Sigmoid colon (tissue), 6 donors: ENCODE measurements at regions not wholly inside any gene's neighbourhood (a gene's known extent, or its start where the extent isn't known, plus 50 kb on each side); places are given as distances from the start of the nearest gene placed in this dataset.
"Not testable (repeated sequence)": the region's sequence is repeated elsewhere in the genome, so short reads cannot be mapped to it uniquely, and the experiment has no call there.

Experiments
- DNase-seq: peaks from one replicate; pipeline ENCODE4 v3.0.0-alpha.2; 2019
- H3K27ac ChIP-seq, 4 donors: fragments of 200-600 bp; sonication (generic); one replicate each; pipeline ENCODE4 v1.5.1; 2016 to 2019; ENCODE audit warnings: mild to moderate bottlenecking in 1 of 4
- H3K27me3 ChIP-seq, 3 donors: fragments of 200-600 bp; sonication (generic); one replicate each; pipeline ENCODE4 v1.5.1; 2019; ENCODE audit warnings: mild to moderate bottlenecking in 1 of 3
- H3K36me3 ChIP-seq, 4 donors: fragments of 200-600 bp; sonication (generic); one replicate each; pipeline ENCODE4 v1.5.1; 2016 to 2019
- H3K4me1 ChIP-seq, 4 donors: fragments of 200-600 bp; sonication (generic); one replicate each; pipeline ENCODE4 v1.5.1; 2017 to 2019
- H3K4me3 ChIP-seq, 4 donors: fragments of 200-600 bp; sonication (generic); one replicate each; pipeline ENCODE4 v1.5.1; 2017 to 2019; ENCODE audit warnings: mild to moderate bottlenecking in 2 of 4, moderate library complexity in 1 of 4
- H3K9me3 ChIP-seq, 4 donors: fragments of 200-600 bp in 3 of 4; sonication (generic) in 3 of 4; one replicate each; pipeline versions ENCODE4 v1.5.1 to v1.6.1; 2013 to 2019
- CTCF ChIP-seq, 4 experiments: fragments of 450-650 bp in 3 of 4; fragments of 200-600 bp in 1 of 4; IDR thresholded peaks; one replicate each; pipeline ENCODE4 v1.5.1; 2016 to 2019; ENCODE audit warnings: antibody characterized with exemption in 4 of 4, mild to moderate bottlenecking in 3 of 4, moderate library complexity in 2 of 4
- EP300 ChIP-seq, 4 donors: sonication (generic); formaldehyde crosslinking; IDR thresholded peaks; one replicate each; pipeline ENCODE4 v1.6.1; 2017; ENCODE audit warnings: antibody characterized with exemption in 4 of 4
- POLR2A ChIP-seq, 2 donors: fragments of 450-650 bp; IDR thresholded peaks; one replicate each; pipeline ENCODE4 v1.6.1; 2016; ENCODE audit warnings: antibody characterized with exemption in 2 of 2, mild to moderate bottlenecking in 2 of 2, moderate library complexity in 2 of 2
- POLR2AphosphoS5 ChIP-seq, 4 donors: sonication (generic); formaldehyde crosslinking; IDR thresholded peaks; one replicate each; pipeline ENCODE4 v1.6.1; 2017; ENCODE audit warnings: antibody characterized with exemption in 4 of 4
- WGBS, 2 donors: extraction: QIAGEN DNeasy Blood & Tissue Kit; methylation state at CpG; one replicate each; pipeline ENCODE4 v1.1.7; 2013; 5-methylcytosine and 5-hydroxymethylcytosine counted together
- intact Hi-C: fragments of 100-400 bp; cut with DNase I; formaldehyde crosslinking; loops from one replicate; pipeline ENCODE4 v1.15.1; 2023
- donor health status: healthy with polysubstance abuse.
- donor health status: healthy.

GRCh38 chr7:94792241-94792640, 115.2 kb upstream of the PPP1R9A start:
- no peak overlapping the region for H3K4me3 ChIP-seq
- 86 to 91% methylated on average over 2 of the region's 2 CpGs for WGBS, 2 donors
- H3K9me3 ChIP-seq = no peaks in the 10 kb centered on the region
- intact Hi-C loops = no loop called here
- TF ChIP-seq POLR2A (IDR thresholded peaks at IDR 0.05) = no peak
- TF ChIP-seq POLR2AphosphoS5 (IDR thresholded peaks at IDR 0.05) = no peak
- no peak for TF ChIP-seq CTCF (IDR thresholded peaks at IDR 0.05)
- no peak for TF ChIP-seq EP300 (IDR thresholded peaks at IDR 0.05)
- H3K27me3 ChIP-seq = no peaks in the 10 kb centered on the region
- H3K4me1 ChIP-seq = peaks cover 0 to 10% (median 0%) of the 10 kb centered on the region in 4 donors
- no peak overlapping the region for H3K27ac ChIP-seq
- DNase-seq = no peak
- no peaks in the 10 kb centered on the region for H3K36me3 ChIP-seq

GRCh38 chr7:94797404-94797803, 110.0 kb upstream of the PPP1R9A start:
- H3K27me3 ChIP-seq, H3K9me3 ChIP-seq, intact Hi-C loops, H3K27ac ChIP-seq, H3K4me3 ChIP-seq, H3K36me3 ChIP-seq, H3K4me1 ChIP-seq, DNase-seq: not testable (repeated sequence)
- 92 to 95% methylated on average over 6 of the region's 6 CpGs for WGBS, 2 donors

GRCh38 chr7:94803821-94804220, 103.6 kb upstream of the PPP1R9A start:
- WGBS, 2 donors = 89 to 91% methylated on average over 2 of the region's 2 CpGs
- no peak overlapping the region for H3K4me3 ChIP-seq
- no peak for TF ChIP-seq CTCF (IDR thresholded peaks at IDR 0.05)
- no peak for TF ChIP-seq POLR2AphosphoS5 (IDR thresholded peaks at IDR 0.05)
- no peak for TF ChIP-seq EP300 (IDR thresholded peaks at IDR 0.05)
- no peak for TF ChIP-seq POLR2A (IDR thresholded peaks at IDR 0.05)
- H3K4me1 ChIP-seq = no peaks in the 10 kb centered on the region
- no peaks in the 10 kb centered on the region for H3K36me3 ChIP-seq
- no peaks in the 10 kb centered on the region for H3K27me3 ChIP-seq
- DNase-seq = no peak
- intact Hi-C loops = no loop called here
- H3K27ac ChIP-seq = no peak overlapping the region
- H3K9me3 ChIP-seq = no peaks in the 10 kb centered on the region

GRCh38 chr7:94808673-94809072, 98.7 kb upstream of the PPP1R9A start:
- intact Hi-C loops, H3K4me3 ChIP-seq, H3K36me3 ChIP-seq, H3K4me1 ChIP-seq, DNase-seq, H3K9me3 ChIP-seq, H3K27me3 ChIP-seq, H3K27ac ChIP-seq: not testable (repeated sequence)
- 84 to 98% methylated on average over 1 of the region's 1 CpG for WGBS, 2 donors

- H3K36me3 ChIP-seq = no peaks in the 10 kb centered on the region
- H3K27me3 ChIP-seq = no peaks in the 10 kb centered on the region
- no peak for DNase-seq
- intact Hi-C loops = no loop called here
- no peak overlapping the region for H3K4me3 ChIP-seq
- WGBS, 2 donors = 82 to 86% methylated on average over 3 of the region's 3 CpGs
- no peak for TF ChIP-seq POLR2A (IDR thresholded peaks at IDR 0.05)
- no peak for TF ChIP-seq CTCF (IDR thresholded peaks at IDR 0.05)
- TF ChIP-seq EP300 (IDR thresholded peaks at IDR 0.05) = no peak
- TF ChIP-seq POLR2AphosphoS5 (IDR thresholded peaks at IDR 0.05) = no peak
- no peaks in the 10 kb centered on the region for H3K4me1 ChIP-seq
- H3K9me3 ChIP-seq = no peaks in the 10 kb centered on the region
- no peak overlapping the region for H3K27ac ChIP-seq
These were observed 96.9 kb upstream of the PPP1R9A start for GRCh38 chr7:94810496-94810895.

GRCh38 chr7:94813917-94814316, 93.5 kb upstream of the PPP1R9A start:
- intact Hi-C loops = no loop called here
- TF ChIP-seq EP300 (IDR thresholded peaks at IDR 0.05) (no peak), CTCF (IDR thresholded peaks at IDR 0.05) (no peak), POLR2AphosphoS5 (IDR thresholded peaks at IDR 0.05) (no peak), POLR2A (IDR thresholded peaks at IDR 0.05) (no peak)
- Histone ChIP-seq H3K36me3 (no peaks in the 10 kb centered on the region), H3K4me1 (no peaks in the 10 kb centered on the region), H3K4me3 (no peak overlapping the region), H3K27me3 (no peaks in the 10 kb centered on the region), H3K27ac (no peak overlapping the region), H3K9me3 (peaks cover 0 to 6% (median 2%) of the 10 kb centered on the region in 4 donors)
- no peak for DNase-seq
- 37 to 59% methylated on average over 3 of the region's 3 CpGs for WGBS, 2 donors
